ENCODE measurements at regions not wholly inside any gene's neighbourhood (a gene's known extent, or its start where the extent isn't known, plus 50 kb on each side); places are given as distances from the start of the nearest gene placed in this dataset.

GRCh38 chr3:127033171-127033570 lies 50.3 kb downstream of the PLXNA1 start:
- H3K4me3 ChIP-seq (ENCODE audit: low read depth, low read length) = no peak overlapping the region
- no peak for DNase-seq (ENCODE audit: low read depth)
- TF ChIP-seq CTCF (IDR thresholded peaks at IDR 0.05; ENCODE audit: insufficient read depth, low read depth, low read length, missing control alignments) = no peak

- no peak for TF ChIP-seq CTCF (IDR thresholded peaks at IDR 0.05; ENCODE audit: insufficient read depth, low read depth, low read length, missing control alignments)
- no peak for DNase-seq (ENCODE audit: low read depth)
- no peak overlapping the region for H3K4me3 ChIP-seq (ENCODE audit: low read depth, low read length)
Measured at GRCh38 chr3:127033786-127034185, 50.9 kb downstream of the PLXNA1 start.

GRCh38 chr3:127034195-127034989 lies 51.5 kb downstream of the PLXNA1 start:
- no peak overlapping the region for H3K4me3 ChIP-seq (ENCODE audit: low read depth, low read length)
- no peak for TF ChIP-seq CTCF (IDR thresholded peaks at IDR 0.05; ENCODE audit: insufficient read depth, low read depth, low read length, missing control alignments)
- no peak for DNase-seq (ENCODE audit: low read depth)

GRCh38 chr3:127034990-127035652 lies 52.2 kb downstream of the PLXNA1 start:
- no peak for DNase-seq (ENCODE audit: low read depth)
- no peak overlapping the region for H3K4me3 ChIP-seq (ENCODE audit: low read depth, low read length)
- TF ChIP-seq CTCF (IDR thresholded peaks at IDR 0.05; ENCODE audit: insufficient read depth, low read depth, low read length, missing control alignments) = no peak

GRCh38 chr3:127035677-127036076 lies 52.8 kb downstream of the PLXNA1 start:
- DNase-seq (ENCODE audit: low read depth) = no peak
- TF ChIP-seq CTCF (IDR thresholded peaks at IDR 0.05; ENCODE audit: insufficient read depth, low read depth, low read length, missing control alignments) = no peak
- no peak overlapping the region for H3K4me3 ChIP-seq (ENCODE audit: low read depth, low read length)

- no peak for DNase-seq (ENCODE audit: low read depth)
- H3K4me3 ChIP-seq (ENCODE audit: low read depth, low read length) = no peak overlapping the region
- no peak for TF ChIP-seq CTCF (IDR thresholded peaks at IDR 0.05; ENCODE audit: insufficient read depth, low read depth, low read length, missing control alignments)
Measured at GRCh38 chr3:127036209-127037020, 53.5 kb downstream of the PLXNA1 start.

All from GM12865 (cell line).